CD4-positive, CD25-positive, alpha-beta regulatory T cell (primary cell): ENCODE measurements at regions not wholly inside any gene's neighbourhood (a gene's known extent, or its start where the extent isn't known, plus 50 kb on each side); places are given as distances from the start of the nearest gene placed in this dataset.

ENCODE experiments used
- ATAC-seq, 2 donors: fragments of 150-1000 bp; cut with Tn5 transposase; one replicate each; pipeline ENCODE4 v1.10.0; 2021; ENCODE audit warnings: low read depth in 2 of 2, moderate number of reproducible peaks in 2 of 2, moderate library complexity in 1 of 2
- DNase-seq, 3 donors: peaks; one replicate each; pipeline versions ENCODE4 v3.0.0 to v3.0.0-alpha.2; 2012 to 2022; ENCODE audit warnings: mixed read lengths in 1 of 3
- H3K27ac ChIP-seq: one replicate; pipeline ENCODE4 v1.7.0; 2013; ENCODE audit warnings: mild to moderate bottlenecking, low read length; ENCODE audit not compliant: insufficient read depth, poor library complexity, severe bottlenecking
- H3K27me3 ChIP-seq: one replicate; pipeline ENCODE4 v1.7.0; 2013; ENCODE audit warnings: low read length; ENCODE audit not compliant: control insufficient read depth, insufficient read depth
- H3K36me3 ChIP-seq: one replicate; pipeline ENCODE4 v1.7.0; 2013; ENCODE audit warnings: mild to moderate bottlenecking, low read length, moderate library complexity; ENCODE audit not compliant: control insufficient read depth, insufficient read depth
- H3K4me1 ChIP-seq: 2 replicates; pipeline ENCODE4 v1.7.0; 2013; ENCODE audit warnings: mild to moderate bottlenecking, low read length; ENCODE audit not compliant: insufficient read depth, control insufficient read depth, poor library complexity, severe bottlenecking
- H3K4me3 ChIP-seq: one replicate; pipeline ENCODE4 v1.7.0; 2013; ENCODE audit warnings: low read depth, mild to moderate bottlenecking, low read length, moderate library complexity
- H3K9me3 ChIP-seq, 2 experiments: 1 replicate in 1 of 2; 2 replicates in 1 of 2; pipeline ENCODE4 v1.7.0; 2013; ENCODE audit warnings: low read length in 2 of 2, mild to moderate bottlenecking in 1 of 2, moderate library complexity in 1 of 2; ENCODE audit not compliant: control insufficient read depth in 2 of 2
- H3K27ac Mint-ChIP-seq, 3 donors: one replicate each; pipeline ENCODE4 v1.8.0; 2020 to 2022; ENCODE audit warnings: mild to moderate bottlenecking in 3 of 3, mixed read lengths in 3 of 3, moderate library complexity in 2 of 3
- H3K27me3 Mint-ChIP-seq: one replicate; pipeline ENCODE4 v1.8.0; 2022; ENCODE audit warnings: mild to moderate bottlenecking, mixed read lengths
- H3K36me3 Mint-ChIP-seq: one replicate; pipeline ENCODE4 v1.8.0; 2020; ENCODE audit warnings: mixed read lengths
- H3K4me1 Mint-ChIP-seq, 4 donors: one replicate each; pipeline ENCODE4 v1.8.0; 2020 to 2022; ENCODE audit warnings: mixed read lengths in 4 of 4, mild to moderate bottlenecking in 1 of 4
- H3K4me3 Mint-ChIP-seq, 4 donors: one replicate each; pipeline ENCODE4 v1.8.0; 2020 to 2022; ENCODE audit warnings: mild to moderate bottlenecking in 4 of 4, mixed read lengths in 4 of 4, moderate library complexity in 3 of 4
- H3K9me3 Mint-ChIP-seq, 7 donors: one replicate each; pipeline ENCODE4 v1.8.0; 2020 to 2022; ENCODE audit warnings: mixed read lengths in 7 of 7, mild to moderate bottlenecking in 3 of 7, moderate library complexity in 2 of 7

- no peaks in the 10 kb centered on the region for H3K27me3 ChIP-seq
- H3K4me3 Mint-ChIP-seq: no peak overlapping the region
- H3K9me3 Mint-ChIP-seq: peaks cover 3 to 9% (median 6%) of the 10 kb centered on the region in 7 donors
- H3K4me1 ChIP-seq: no peaks in the 10 kb centered on the region
- ATAC-seq: no peak
- H3K36me3 Mint-ChIP-seq: no peaks in the 10 kb centered on the region
- no peak overlapping the region for H3K27ac ChIP-seq
- H3K27ac Mint-ChIP-seq: no peak overlapping the region
- H3K36me3 ChIP-seq: no peaks in the 10 kb centered on the region
- DNase-seq: no peak
- no peak overlapping the region for H3K4me3 ChIP-seq
- no peaks in the 10 kb centered on the region for H3K27me3 Mint-ChIP-seq
- no peaks in the 10 kb centered on the region for H3K4me1 Mint-ChIP-seq
- H3K9me3 ChIP-seq: no peaks in the 10 kb centered on the region
These were observed 1409.4 kb downstream of the MRPL39 start for GRCh38 chr21:24197923-24198322.

- Mint-ChIP-seq H3K4me1 (no peaks in the 10 kb centered on the region), H3K9me3 (peaks cover 0 to 10% (median 7%) of the 10 kb centered on the region in 7 donors), H3K27me3 (no peaks in the 10 kb centered on the region), H3K4me3 (no peak overlapping the region), H3K36me3 (no peaks in the 10 kb centered on the region), H3K27ac (no peak overlapping the region)
- no peak for ATAC-seq
- no peaks in the 10 kb centered on the region for H3K4me1 ChIP-seq
- no peaks in the 10 kb centered on the region for H3K36me3 ChIP-seq
- no peaks in the 10 kb centered on the region for H3K9me3 ChIP-seq
- no peaks in the 10 kb centered on the region for H3K27me3 ChIP-seq
- H3K27ac ChIP-seq: no peak overlapping the region
- no peak overlapping the region for H3K4me3 ChIP-seq
- DNase-seq: no peak
These were observed 1410.1 kb downstream of the MRPL39 start for GRCh38 chr21:24197132-24197643.

GRCh38 chr21:24188506-24188905 is 1418.8 kb downstream of the MRPL39 start:
- ATAC-seq (no peak), DNase-seq (no peak)
- Histone ChIP-seq H3K36me3 (no peaks in the 10 kb centered on the region), H3K4me3 (no peak overlapping the region), H3K9me3 (peaks cover 0 to 11% of the 10 kb centered on the region in 2 experiments), H3K4me1 (no peaks in the 10 kb centered on the region), H3K27ac (no peak overlapping the region), H3K27me3 (no peaks in the 10 kb centered on the region)
- no peak overlapping the region for H3K27ac Mint-ChIP-seq
- no peaks in the 10 kb centered on the region for H3K27me3 Mint-ChIP-seq
- H3K4me3 Mint-ChIP-seq: no peak overlapping the region
- H3K4me1 Mint-ChIP-seq: no peaks in the 10 kb centered on the region
- H3K9me3 Mint-ChIP-seq: peaks cover 3 to 14% (median 6%) of the 10 kb centered on the region in 7 donors
- H3K36me3 Mint-ChIP-seq: no peaks in the 10 kb centered on the region

DNA sequence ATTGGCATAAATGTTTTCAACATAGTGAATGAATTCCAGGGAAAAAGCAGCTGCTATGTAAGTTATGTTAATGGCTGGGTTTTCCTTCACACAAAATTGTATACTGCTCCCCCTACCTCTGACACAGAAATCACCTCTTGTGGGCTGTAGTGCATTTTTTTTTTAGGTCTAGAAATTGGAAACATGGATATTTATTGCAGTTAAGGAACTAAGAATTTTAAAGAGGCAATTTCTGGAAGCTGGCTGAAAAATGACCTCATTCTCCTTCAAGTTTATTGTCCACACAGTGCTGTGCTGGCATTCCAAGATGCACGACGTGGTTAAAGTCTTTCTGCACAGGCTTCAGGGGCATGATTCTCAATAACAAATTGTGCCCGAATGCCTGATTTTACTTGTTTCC is 1424.2 kb downstream of the MRPL39 start:
- Histone ChIP-seq H3K27ac (no peak overlapping the region), H3K9me3 (peaks cover 0 to 11% of the 10 kb centered on the region in 2 experiments), H3K4me1 (no peaks in the 10 kb centered on the region), H3K27me3 (no peaks in the 10 kb centered on the region), H3K36me3 (no peaks in the 10 kb centered on the region), H3K4me3 (no peak overlapping the region)
- peaks cover 3 to 13% (median 8%) of the 10 kb centered on the region in 7 donors for H3K9me3 Mint-ChIP-seq
- no peaks in the 10 kb centered on the region for H3K27me3 Mint-ChIP-seq
- H3K4me1 Mint-ChIP-seq: no peaks in the 10 kb centered on the region
- ATAC-seq (no peak), DNase-seq (no peak)
- no peaks in the 10 kb centered on the region for H3K36me3 Mint-ChIP-seq
- H3K4me3 Mint-ChIP-seq: no peak overlapping the region
- no peak overlapping the region for H3K27ac Mint-ChIP-seq

DNA sequence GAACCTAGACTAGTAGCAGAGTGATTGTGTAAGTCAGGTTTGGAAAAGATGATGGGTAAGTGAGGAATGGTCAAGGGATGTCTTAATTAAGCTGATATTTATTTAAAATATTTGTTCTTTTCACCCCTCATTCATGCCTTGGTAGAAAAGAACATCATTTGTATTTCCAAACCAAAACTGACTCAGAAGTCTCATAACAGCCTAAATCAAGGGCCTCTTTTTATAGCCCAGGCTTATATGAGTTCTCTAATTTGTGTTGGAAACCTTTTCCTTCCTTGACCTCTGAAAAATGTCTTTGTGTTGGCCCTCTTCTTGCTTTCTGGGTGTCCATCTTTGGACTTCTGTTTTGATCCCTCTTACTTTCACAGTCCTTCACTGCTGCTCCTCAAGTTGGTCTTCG is 1428.2 kb downstream of the MRPL39 start:
- ATAC-seq: no peak
- H3K27me3 Mint-ChIP-seq: no peaks in the 10 kb centered on the region
- no peaks in the 10 kb centered on the region for H3K4me1 Mint-ChIP-seq

DNA sequence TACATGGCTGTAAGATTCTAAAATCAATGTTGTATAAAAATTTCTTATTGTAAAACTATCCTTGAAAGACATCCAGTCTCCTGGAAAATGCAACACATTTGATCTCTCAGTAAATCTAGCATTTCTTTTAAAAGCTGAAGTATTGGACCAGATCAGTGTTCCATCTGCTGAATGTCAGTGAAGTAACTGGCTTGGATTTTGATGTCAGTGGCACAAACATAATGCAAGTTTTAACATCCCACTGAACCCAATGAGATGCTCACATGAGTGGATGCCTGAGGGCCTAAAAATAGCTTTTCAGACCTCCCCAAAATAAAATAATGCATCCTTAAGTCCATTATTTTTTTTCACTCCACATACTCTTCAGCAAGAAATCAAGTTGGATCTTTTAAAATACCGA is 1432.2 kb downstream of the MRPL39 start:
- H3K27me3 Mint-ChIP-seq: no peaks in the 10 kb centered on the region
- Histone ChIP-seq H3K9me3 (peaks cover 0 to 5% of the 10 kb centered on the region in 2 experiments), H3K4me3 (no peak overlapping the region), H3K27ac (no peak overlapping the region), H3K36me3 (no peaks in the 10 kb centered on the region), H3K4me1 (no peaks in the 10 kb centered on the region), H3K27me3 (no peaks in the 10 kb centered on the region)
- DNase-seq (no peak), ATAC-seq (no peak)
- no peak overlapping the region for H3K27ac Mint-ChIP-seq
- peaks cover 0 to 14% (median 5%) of the 10 kb centered on the region in 7 donors for H3K9me3 Mint-ChIP-seq
- H3K36me3 Mint-ChIP-seq: no peaks in the 10 kb centered on the region
- no peak overlapping the region for H3K4me3 Mint-ChIP-seq
- no peaks in the 10 kb centered on the region for H3K4me1 Mint-ChIP-seq

More for the DNA sequence above, 1428.2 kb downstream of the MRPL39 start:
- H3K9me3 ChIP-seq: peaks cover 0 to 5% of the 10 kb centered on the region in 2 experiments
- no peak for DNase-seq
- H3K36me3 ChIP-seq: no peaks in the 10 kb centered on the region
- H3K4me3 ChIP-seq: no peak overlapping the region
- no peak overlapping the region for H3K27ac Mint-ChIP-seq
- no peak overlapping the region for H3K27ac ChIP-seq
- no peaks in the 10 kb centered on the region for H3K36me3 Mint-ChIP-seq
- H3K4me3 Mint-ChIP-seq: no peak overlapping the region
- no peaks in the 10 kb centered on the region for H3K27me3 ChIP-seq
- no peaks in the 10 kb centered on the region for H3K4me1 ChIP-seq
- peaks cover 0 to 11% (median 5%) of the 10 kb centered on the region in 7 donors for H3K9me3 Mint-ChIP-seq

DNA sequence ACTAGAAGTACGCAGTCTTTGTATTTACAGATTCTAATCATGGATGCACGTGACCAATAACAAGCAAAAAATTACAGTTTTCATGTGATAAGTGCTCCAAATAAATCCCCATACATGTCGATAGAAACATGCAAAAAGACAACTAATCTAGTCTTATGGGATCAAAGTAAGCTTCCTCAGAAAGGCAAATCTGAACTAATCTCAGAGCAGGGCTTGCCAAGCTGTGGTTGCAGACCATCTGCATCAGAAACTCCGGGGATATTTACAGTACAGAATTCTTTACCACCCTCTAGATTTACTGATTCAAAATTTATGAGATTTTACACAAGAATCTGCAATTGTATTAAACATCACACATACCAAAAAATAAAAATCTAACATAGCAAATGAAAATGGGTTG is 1435.5 kb downstream of the MRPL39 start:
- no peaks in the 10 kb centered on the region for H3K27me3 Mint-ChIP-seq
- H3K4me1 ChIP-seq: no peaks in the 10 kb centered on the region
- H3K4me1 Mint-ChIP-seq: no peaks in the 10 kb centered on the region

DNA sequence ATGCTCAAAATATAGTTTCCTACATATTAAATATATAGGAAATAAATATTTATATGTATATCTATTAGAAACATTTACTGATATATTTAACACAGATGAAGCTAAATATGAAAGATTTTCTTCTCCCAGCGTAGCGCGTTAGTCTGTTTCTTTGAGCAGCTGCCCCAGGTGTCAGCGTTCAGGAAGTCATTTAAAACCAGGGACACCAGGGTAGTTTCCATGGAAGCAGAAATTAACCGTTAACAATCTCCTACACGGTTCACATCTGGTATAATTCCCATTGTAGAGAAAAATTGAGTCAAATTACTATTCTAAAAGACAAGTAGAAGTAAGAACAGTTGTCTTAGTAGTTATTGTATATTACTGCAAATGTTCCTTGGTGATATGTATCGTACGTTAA is 1443.7 kb downstream of the MRPL39 start:
- Mint-ChIP-seq H3K36me3 (no peaks in the 10 kb centered on the region), H3K9me3 (peaks cover 0 to 6% (median 3%) of the 10 kb centered on the region in 7 donors), H3K27ac (no peak overlapping the region), H3K4me3 (no peak overlapping the region), H3K4me1 (peaks cover 0 to 2% (median 0%) of the 10 kb centered on the region in 4 donors), H3K27me3 (no peaks in the 10 kb centered on the region)
- Histone ChIP-seq H3K4me3 (no peak overlapping the region), H3K27me3 (no peaks in the 10 kb centered on the region), H3K27ac (no peak overlapping the region), H3K9me3 (no peaks in the 10 kb centered on the region), H3K4me1 (no peaks in the 10 kb centered on the region), H3K36me3 (no peaks in the 10 kb centered on the region)
- ATAC-seq (no peak), DNase-seq (no peak)

More for the DNA sequence above, 1435.5 kb downstream of the MRPL39 start:
- H3K27ac ChIP-seq: no peak overlapping the region
- peaks cover 0 to 9% of the 10 kb centered on the region in 2 experiments for H3K9me3 ChIP-seq
- no peak overlapping the region for H3K4me3 Mint-ChIP-seq
- ATAC-seq (no peak), DNase-seq (no peak)
- H3K36me3 ChIP-seq: no peaks in the 10 kb centered on the region
- H3K27ac Mint-ChIP-seq: no peak overlapping the region
- no peak overlapping the region for H3K4me3 ChIP-seq
- no peaks in the 10 kb centered on the region for H3K27me3 ChIP-seq
- H3K36me3 Mint-ChIP-seq: no peaks in the 10 kb centered on the region
- peaks cover 0 to 10% (median 3%) of the 10 kb centered on the region in 7 donors for H3K9me3 Mint-ChIP-seq
